Dendritic cell treated with granulocyte-macrophage colony-stimulating factor and Interleukin-4, amounts not matched to agents 40 ng/mL and 50 ng/mL, for 4 days (primary cell): ENCODE measurements at regions not wholly inside any gene's neighbourhood (a gene's known extent, or its start where the extent isn't known, plus 50 kb on each side); places are given as distances from the start of the nearest gene placed in this dataset.

Experiments
- H3K27ac Mint-ChIP-seq: one replicate; pipeline ENCODE4 v1.8.0; 2022; ENCODE audit warnings: mild to moderate bottlenecking, mixed read lengths
- H3K27me3 Mint-ChIP-seq: one replicate; pipeline ENCODE4 v1.8.0; 2022; ENCODE audit warnings: mild to moderate bottlenecking, mixed read lengths
- H3K36me3 Mint-ChIP-seq: one replicate; pipeline ENCODE4 v1.8.0; 2022; ENCODE audit warnings: low read depth, mixed read lengths
- H3K4me1 Mint-ChIP-seq: one replicate; pipeline ENCODE4 v1.8.0; 2022; ENCODE audit warnings: low read depth, mixed read lengths
- H3K4me3 Mint-ChIP-seq: one replicate; pipeline ENCODE4 v1.8.0; 2022; ENCODE audit warnings: mild to moderate bottlenecking, moderate library complexity, mixed read lengths
- H3K9me3 Mint-ChIP-seq: one replicate; pipeline ENCODE4 v1.8.0; 2022; ENCODE audit warnings: mixed read lengths
- intact Hi-C: fragments of 100-400 bp; cut with micrococcal nuclease; formaldehyde crosslinking; loops from one replicate; pipeline ENCODE4 v1.15.0; 2022

DNA sequence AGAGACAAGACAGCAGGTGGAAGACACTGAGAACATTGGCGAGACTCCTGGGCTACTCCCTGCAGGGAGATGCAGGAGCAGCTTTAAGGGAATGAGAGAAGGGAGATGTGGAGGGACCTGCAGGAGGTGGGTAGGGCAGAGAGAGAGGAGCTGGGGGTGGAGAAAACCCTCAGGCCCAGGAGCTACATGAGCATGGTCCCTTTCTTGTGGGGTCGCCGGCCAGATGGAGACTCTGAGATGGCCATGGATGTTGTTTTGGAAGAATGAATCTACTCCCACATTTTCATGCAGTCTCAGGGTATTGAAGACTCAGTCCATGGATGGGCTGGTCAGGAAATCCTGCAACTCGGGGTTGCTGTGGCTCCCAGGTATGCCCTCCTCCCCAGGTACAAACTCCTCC, 1381.9 kb downstream of the TBC1D22A start:
- H3K4me1 Mint-ChIP-seq = no peaks in the 10 kb centered on the region
- no peaks in the 10 kb centered on the region for H3K9me3 Mint-ChIP-seq
- H3K27ac Mint-ChIP-seq = no peak overlapping the region
- intact Hi-C loops = no loop called here
- H3K36me3 Mint-ChIP-seq = no peaks in the 10 kb centered on the region
- no peak overlapping the region for H3K4me3 Mint-ChIP-seq
- H3K27me3 Mint-ChIP-seq = no peaks in the 10 kb centered on the region

GRCh38 chr22:48143856-48144255, 1381.4 kb downstream of the TBC1D22A start:
- Mint-ChIP-seq H3K9me3 (no peaks in the 10 kb centered on the region), H3K27me3 (no peaks in the 10 kb centered on the region), H3K36me3 (no peaks in the 10 kb centered on the region), H3K27ac (no peak overlapping the region), H3K4me1 (no peaks in the 10 kb centered on the region), H3K4me3 (no peak overlapping the region)
- intact Hi-C loops = no loop called here

GRCh38 chr22:48142388-48142787, 1379.9 kb downstream of the TBC1D22A start:
- Mint-ChIP-seq H3K9me3 (no peaks in the 10 kb centered on the region), H3K4me1 (no peaks in the 10 kb centered on the region), H3K27me3 (no peaks in the 10 kb centered on the region), H3K4me3 (no peak overlapping the region), H3K27ac (no peak overlapping the region), H3K36me3 (no peaks in the 10 kb centered on the region)
- intact Hi-C loops = no loop called here

DNA sequence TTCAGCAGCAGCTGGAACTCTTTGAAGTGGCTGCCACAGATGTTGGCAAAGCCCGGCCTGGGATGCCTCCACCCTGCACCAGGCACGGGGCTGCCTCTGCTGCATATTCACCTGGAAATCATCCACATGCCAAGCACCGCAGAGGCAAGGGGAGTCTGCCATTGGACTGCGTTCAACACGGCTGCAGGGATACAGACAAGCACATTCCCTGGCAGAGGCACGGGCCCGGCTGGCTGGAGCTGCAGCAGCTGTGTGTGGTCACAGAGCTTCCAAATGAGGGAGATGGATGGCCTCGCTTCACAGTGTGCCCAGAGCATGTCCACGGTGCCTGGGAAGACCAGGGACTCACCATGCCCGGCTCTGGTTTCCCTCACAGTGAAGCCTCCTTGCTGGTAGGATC, 1378.9 kb downstream of the TBC1D22A start:
- intact Hi-C loops = no loop called here
- Mint-ChIP-seq H3K36me3 (no peaks in the 10 kb centered on the region), H3K4me1 (no peaks in the 10 kb centered on the region), H3K27me3 (no peaks in the 10 kb centered on the region), H3K9me3 (no peaks in the 10 kb centered on the region), H3K27ac (no peak overlapping the region), H3K4me3 (no peak overlapping the region)

GRCh38 chr22:48140261-48140813, 1377.9 kb downstream of the TBC1D22A start:
- Mint-ChIP-seq H3K9me3 (no peaks in the 10 kb centered on the region), H3K27me3 (no peaks in the 10 kb centered on the region)
- intact Hi-C loops = no loop called here

GRCh38 chr22:48139776-48140175, 1377.3 kb downstream of the TBC1D22A start:
- H3K36me3 Mint-ChIP-seq = no peaks in the 10 kb centered on the region
- H3K27ac Mint-ChIP-seq = no peak overlapping the region
- no peaks in the 10 kb centered on the region for H3K27me3 Mint-ChIP-seq
- no peak overlapping the region for H3K4me3 Mint-ChIP-seq
- intact Hi-C loops = no loop called here
- H3K9me3 Mint-ChIP-seq = no peaks in the 10 kb centered on the region
- no peaks in the 10 kb centered on the region for H3K4me1 Mint-ChIP-seq

More at GRCh38 chr22:48140261-48140813, 1377.9 kb downstream of the TBC1D22A start:
- H3K36me3 Mint-ChIP-seq = no peaks in the 10 kb centered on the region
- no peak overlapping the region for H3K4me3 Mint-ChIP-seq
- no peaks in the 10 kb centered on the region for H3K4me1 Mint-ChIP-seq
- no peak overlapping the region for H3K27ac Mint-ChIP-seq

DNA sequence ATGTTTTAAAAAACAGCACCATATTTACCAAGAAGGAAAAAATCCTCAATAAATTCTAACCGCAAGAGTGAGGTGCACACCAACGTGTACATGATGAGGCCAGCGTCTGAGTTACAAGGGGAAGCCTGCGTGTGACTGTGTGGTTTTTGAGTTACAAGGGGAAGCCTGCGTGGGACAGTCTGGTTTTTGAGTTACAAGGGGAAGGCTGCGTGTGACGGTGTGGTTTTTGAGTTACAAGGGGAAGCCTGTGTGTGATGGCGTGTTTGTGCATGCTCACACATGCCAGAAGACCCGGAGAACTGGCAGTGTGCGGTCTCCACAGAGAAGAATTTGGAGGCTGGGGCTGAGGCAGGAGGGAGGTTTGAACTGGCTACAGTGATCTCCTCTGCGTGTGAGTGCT, 1376.4 kb downstream of the TBC1D22A start:
- Mint-ChIP-seq H3K27ac (no peak overlapping the region), H3K27me3 (no peaks in the 10 kb centered on the region), H3K9me3 (peaks cover 7% of the 10 kb centered on the region), H3K36me3 (no peaks in the 10 kb centered on the region), H3K4me3 (no peak overlapping the region), H3K4me1 (no peaks in the 10 kb centered on the region)
- intact Hi-C loops = no loop called here

- no peaks in the 10 kb centered on the region for H3K36me3 Mint-ChIP-seq
- H3K27me3 Mint-ChIP-seq = no peaks in the 10 kb centered on the region
- intact Hi-C loops = no loop called here
- peaks cover 8% of the 10 kb centered on the region for H3K9me3 Mint-ChIP-seq
- H3K4me1 Mint-ChIP-seq = no peaks in the 10 kb centered on the region
- H3K27ac Mint-ChIP-seq = no peak overlapping the region
- no peak overlapping the region for H3K4me3 Mint-ChIP-seq
These were observed 1376.0 kb downstream of the TBC1D22A start for GRCh38 chr22:48138427-48138826.

DNA sequence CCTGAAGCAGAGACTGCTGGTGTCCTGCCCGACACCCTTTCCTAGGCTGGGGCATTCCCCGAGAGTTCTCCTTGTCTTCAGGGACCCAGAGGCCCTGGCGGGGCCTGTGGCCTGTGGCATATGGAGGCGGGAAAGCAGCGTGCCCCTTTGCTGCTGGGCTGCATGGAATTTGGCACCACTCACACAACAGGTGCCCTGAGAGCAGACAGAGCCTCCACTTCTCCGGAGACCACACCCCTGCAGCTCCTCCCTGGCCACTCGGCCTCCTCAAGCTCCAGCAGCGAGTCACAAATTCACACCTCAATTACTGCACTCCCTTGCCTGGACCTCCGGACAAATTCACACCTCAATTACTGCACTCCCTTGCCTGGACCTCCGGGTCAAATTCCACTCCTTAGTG, 1375.2 kb downstream of the TBC1D22A start:
- intact Hi-C loops = no loop called here
- no peaks in the 10 kb centered on the region for H3K4me1 Mint-ChIP-seq
- no peak overlapping the region for H3K27ac Mint-ChIP-seq
- H3K27me3 Mint-ChIP-seq = no peaks in the 10 kb centered on the region
- no peak overlapping the region for H3K4me3 Mint-ChIP-seq
- H3K9me3 Mint-ChIP-seq = peaks cover 8% of the 10 kb centered on the region
- no peaks in the 10 kb centered on the region for H3K36me3 Mint-ChIP-seq

- Mint-ChIP-seq H3K9me3 (peaks cover 19% of the 10 kb centered on the region), H3K27me3 (no peaks in the 10 kb centered on the region), H3K36me3 (no peaks in the 10 kb centered on the region), H3K27ac (no peak overlapping the region), H3K4me3 (no peak overlapping the region), H3K4me1 (no peaks in the 10 kb centered on the region)
- intact Hi-C loops = no loop called here
These were observed 1373.1 kb downstream of the TBC1D22A start for GRCh38 chr22:48135592-48135991.

- Mint-ChIP-seq H3K36me3 (no peaks in the 10 kb centered on the region), H3K9me3 (no peaks in the 10 kb centered on the region), H3K4me3 (no peak overlapping the region), H3K27ac (no peak overlapping the region), H3K4me1 (no peaks in the 10 kb centered on the region), H3K27me3 (no peaks in the 10 kb centered on the region)
- intact Hi-C loops = no loop called here
These were observed 1363.0 kb downstream of the TBC1D22A start for GRCh38 chr22:48125416-48125815.

GRCh38 chr22:48121984-48122383, 1359.5 kb downstream of the TBC1D22A start:
- Mint-ChIP-seq H3K27ac (no peak overlapping the region), H3K36me3 (no peaks in the 10 kb centered on the region), H3K4me3 (no peak overlapping the region), H3K4me1 (no peaks in the 10 kb centered on the region), H3K9me3 (no peaks in the 10 kb centered on the region), H3K27me3 (no peaks in the 10 kb centered on the region)
- intact Hi-C loops = no loop called here

DNA sequence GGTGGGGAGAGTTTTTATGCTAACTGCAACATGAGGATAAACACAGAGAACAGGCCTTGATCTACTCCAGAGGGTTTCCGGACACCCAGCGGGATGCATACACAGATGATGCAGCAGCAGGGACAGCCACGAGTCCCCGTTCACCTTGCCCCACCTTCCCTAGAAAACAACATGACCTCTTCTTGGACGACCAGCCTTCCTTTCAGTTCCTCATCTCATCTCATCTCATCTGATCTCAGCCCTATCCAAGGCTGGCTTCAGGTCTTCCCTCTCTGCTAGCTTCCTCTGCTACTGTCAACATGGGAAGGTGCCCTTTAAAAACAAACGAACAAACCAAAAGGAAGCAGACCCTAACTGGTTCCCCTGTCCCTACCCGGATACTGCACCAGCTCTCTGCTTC, 1356.2 kb downstream of the TBC1D22A start:
- H3K27ac Mint-ChIP-seq = no peak overlapping the region
- no peaks in the 10 kb centered on the region for H3K9me3 Mint-ChIP-seq
- no peaks in the 10 kb centered on the region for H3K4me1 Mint-ChIP-seq
- intact Hi-C loops = no loop called here
- no peaks in the 10 kb centered on the region for H3K27me3 Mint-ChIP-seq
- H3K4me3 Mint-ChIP-seq = no peak overlapping the region
- H3K36me3 Mint-ChIP-seq = no peaks in the 10 kb centered on the region

DNA sequence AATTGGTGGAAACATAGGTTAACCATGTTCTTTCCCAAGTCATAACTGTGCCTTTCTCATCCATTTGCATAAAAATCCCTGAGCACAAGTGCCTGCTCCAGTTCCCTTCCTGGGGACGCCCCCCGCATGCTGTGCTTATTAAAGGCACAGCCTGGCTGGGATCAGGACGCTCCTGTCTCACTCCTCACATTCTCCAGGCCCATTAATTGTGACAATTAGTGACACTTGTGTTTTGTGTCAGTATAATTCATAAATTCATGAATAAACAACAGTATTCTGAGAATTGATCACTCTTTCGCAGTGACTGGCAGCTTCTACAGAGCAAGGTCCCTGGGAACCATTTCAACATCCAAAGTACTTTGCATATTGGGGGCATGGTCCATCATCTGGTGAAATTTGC, 1354.4 kb downstream of the TBC1D22A start:
- Mint-ChIP-seq H3K4me1 (no peaks in the 10 kb centered on the region), H3K27ac (no peak overlapping the region), H3K4me3 (no peak overlapping the region), H3K9me3 (no peaks in the 10 kb centered on the region), H3K36me3 (no peaks in the 10 kb centered on the region), H3K27me3 (no peaks in the 10 kb centered on the region)
- intact Hi-C loops = no loop called here

GRCh38 chr22:48112687-48113521, 1350.5 kb downstream of the TBC1D22A start:
- peaks cover 10% of the 10 kb centered on the region for H3K9me3 Mint-ChIP-seq
- no peaks in the 10 kb centered on the region for H3K36me3 Mint-ChIP-seq
- intact Hi-C loops = no loop called here
- no peak overlapping the region for H3K27ac Mint-ChIP-seq
- H3K27me3 Mint-ChIP-seq = no peaks in the 10 kb centered on the region
- H3K4me3 Mint-ChIP-seq = no peak overlapping the region
- H3K4me1 Mint-ChIP-seq = no peaks in the 10 kb centered on the region
